ENCODE measurements at regions not wholly inside any gene's neighbourhood (a gene's known extent, or its start where the extent isn't known, plus 50 kb on each side); places are given as distances from the start of the nearest gene placed in this dataset.

DNA sequence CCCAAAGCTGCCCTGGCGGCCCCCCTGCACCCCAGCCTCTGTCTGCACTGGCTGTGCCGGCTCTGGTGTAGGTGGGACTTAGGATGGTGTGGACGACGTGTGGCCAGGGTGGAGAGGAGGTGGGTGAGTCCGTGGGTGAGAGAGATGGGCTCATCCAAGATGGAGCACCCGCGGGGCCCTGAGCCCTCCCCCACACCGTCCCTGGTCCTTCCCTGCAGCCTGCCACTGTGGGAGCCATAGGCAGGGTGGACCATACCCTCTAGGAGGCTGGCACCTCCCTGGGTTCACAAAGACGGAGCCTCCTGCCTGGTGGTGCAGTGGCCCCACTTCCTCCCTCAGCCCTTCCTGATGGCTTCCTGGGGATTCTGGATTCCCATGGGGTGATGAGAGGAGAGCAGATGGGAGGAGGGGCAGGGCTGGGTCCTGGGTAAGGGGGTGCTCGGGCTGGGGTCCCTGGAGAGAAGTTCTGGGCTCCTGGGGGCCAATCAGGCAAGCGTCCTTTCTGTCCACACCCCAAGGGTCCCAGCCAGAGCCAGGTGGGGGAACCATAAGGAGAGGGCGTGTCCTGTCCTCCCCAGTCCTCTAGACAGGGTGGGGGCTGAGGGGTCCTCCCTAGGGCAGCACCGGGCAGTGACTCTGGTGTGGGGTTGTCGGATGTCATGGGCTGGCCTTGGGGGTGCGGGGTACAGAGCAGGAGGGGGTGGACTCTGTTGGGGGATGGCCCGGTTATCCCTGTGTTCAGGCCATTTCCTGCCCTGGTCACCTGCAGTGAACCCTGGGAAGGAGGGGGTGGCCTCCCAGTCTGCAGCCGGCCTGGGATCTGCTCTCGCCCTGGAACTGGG is 384.8 kb downstream of the TMEM121 start:
- Histone ChIP-seq H2AFZ (ENCODE audit: low read length) (no peak overlapping the region), H3K23ac (ENCODE audit: insufficient read length) (no peak overlapping the region), H3K27me3 (replicated peaks in 1 of 4; ENCODE audit: control insufficient read depth in 3 of 4, extremely low read depth in 1 of 4, insufficient read depth in 3 of 4, low read length in 3 of 4) (no peaks in the 10 kb centered on the region), H3K27ac (ENCODE audit: low read depth, low read length) (no peak overlapping the region), H3K4ac (replicated peaks; ENCODE audit: insufficient read length, low read depth, low read length) (no peak overlapping the region), H4K91ac (replicated peaks; ENCODE audit: insufficient read length, low read length) (no peak overlapping the region), H3K14ac (ENCODE audit: insufficient read length) (no peak overlapping the region), H3K36me3 (ENCODE audit: control insufficient read depth in 2 of 4, insufficient read depth in 4 of 4, low read length in 3 of 4) (no peaks in the 10 kb centered on the region), H3K56ac (replicated peaks; ENCODE audit: insufficient read length, low read depth, low read length) (no peak overlapping the region), H3K9me3 (ENCODE audit: insufficient read depth in 2 of 2, low read depth in 1 of 2, low read length in 1 of 2) (peaks cover 56 to 97% of the 10 kb centered on the region in 2 experiments), H2BK20ac (ENCODE audit: low read length) (no peak overlapping the region), H3K4me1 (replicated peaks in 1 of 4; ENCODE audit: control insufficient read depth in 3 of 4, insufficient read depth in 4 of 4, low read length in 3 of 4) (no peaks in the 10 kb centered on the region), H3K23me2 (ENCODE audit: low read depth, low read length) (no peaks in the 10 kb centered on the region), H3K79me1 (ENCODE audit: low read depth, low read length) (no peaks in the 10 kb centered on the region), H4K8ac (ENCODE audit: extremely low read depth, insufficient read depth, low read length) (no peak overlapping the region), H3K9ac (replicated peaks in 1 of 4; ENCODE audit: extremely low read depth in 1 of 4, low read depth in 3 of 4, low read length in 3 of 4) (no peak overlapping the region), H3K79me2 (ENCODE audit: control insufficient read depth in 1 of 2, insufficient read depth in 2 of 2, low read length in 2 of 2) (no peaks in the 10 kb centered on the region), H4K5ac (ENCODE audit: insufficient read length, low read depth, low read length) (no peak overlapping the region), H4K20me1 (replicated peaks in 1 of 2; ENCODE audit: control insufficient read depth in 1 of 2, insufficient read depth in 2 of 2, low read length in 2 of 2) (no peaks in the 10 kb centered on the region), H3K4me3 (ENCODE audit: extremely low read depth in 1 of 4, insufficient read depth in 2 of 4, low read depth in 3 of 4, low read length in 4 of 4) (no peak overlapping the region), H2BK15ac (ENCODE audit: low read length) (no peak overlapping the region), H2BK12ac (ENCODE audit: low read depth, low read length) (no peak overlapping the region), H3K4me2 (ENCODE audit: insufficient read depth in 1 of 2, low read depth in 2 of 2, low read length in 2 of 2) (no peak overlapping the region), H3K18ac (ENCODE audit: extremely low read depth, low read length) (no peak overlapping the region), H2BK5ac (ENCODE audit: low read depth, low read length) (no peak overlapping the region), H2AK5ac (ENCODE audit: low read depth, low read length) (no peak overlapping the region), H2BK120ac (replicated peaks; ENCODE audit: low read depth, low read length) (no peak overlapping the region)
- FAIRE-seq (no peak), DNase-seq (ENCODE audit: low read depth in 1 of 2, low spot score in 2 of 2) (no peak)
- POLR2A ChIA-PET (ENCODE audit: partially characterized antibody) = no interaction called here
- 73% methylated on average over 10 of the region's 18 CpGs; no CpG with 5 or more reads in 1 of the 2 experiments for WGBS, 2 experiments (ENCODE audit: extremely low coverage in 1 of 2, insufficient coverage in 1 of 2, insufficient read length in 1 of 2, insufficient replicate concordance in 2 of 2, low coverage in 1 of 2, low lambda C conversion rate in 2 of 2, missing lambda C conversion rate in 1 of 2)
- CTCF ChIA-PET (ENCODE audit: partially characterized antibody) = no interaction called here
- TF ChIP-seq EGR1 (IDR thresholded peaks at IDR 0.05; ENCODE audit: borderline replicate concordance, low read depth, low read length) = no peak
- TF ChIP-seq CEBPB (IDR thresholded peaks at IDR 0.05; ENCODE audit: low read depth, low read length) = no peak
- TF ChIP-seq FOSL1 (IDR thresholded peaks at IDR 0.05; ENCODE audit: insufficient read depth, low read depth, low read length) = no peak
- TF ChIP-seq POLR2A (IDR thresholded peaks at IDR 0.05; ENCODE audit: control extremely low read depth in 1 of 2, low read depth in 2 of 2, low read length in 2 of 2) = no peak
- no peak for TF ChIP-seq HDAC6 (IDR thresholded peaks at IDR 0.05; ENCODE audit: low read depth, low read length)
- no peak for TF ChIP-seq POLR2AphosphoS5 (IDR thresholded peaks at IDR 0.05; ENCODE audit: low read depth, low read length)
- no peak for TF ChIP-seq TCF12 (IDR thresholded peaks at IDR 0.05; ENCODE audit: low read depth, low read length)
- no peak for TF ChIP-seq RNF2 (IDR thresholded peaks at IDR 0.05; ENCODE audit: borderline replicate concordance, low read depth, low read length, missing control alignments, poor library complexity, severe bottlenecking)

Data from H1 (cell line).